ENCODE measurements at regions not wholly inside any gene's neighbourhood (a gene's known extent, or its start where the extent isn't known, plus 50 kb on each side); places are given as distances from the start of the nearest gene placed in this dataset.

GRCh38 chr21:39110431-39110830 lies 72.8 kb downstream of the PSMG1 start:
- FAIRE-seq (no peak), DNase-seq (ENCODE audit: insufficient read length, low spot score) (no peak)
- TF ChIP-seq POLR2A (IDR thresholded peaks at IDR 0.05; ENCODE audit: low read depth, low read length): no peak

DNA sequence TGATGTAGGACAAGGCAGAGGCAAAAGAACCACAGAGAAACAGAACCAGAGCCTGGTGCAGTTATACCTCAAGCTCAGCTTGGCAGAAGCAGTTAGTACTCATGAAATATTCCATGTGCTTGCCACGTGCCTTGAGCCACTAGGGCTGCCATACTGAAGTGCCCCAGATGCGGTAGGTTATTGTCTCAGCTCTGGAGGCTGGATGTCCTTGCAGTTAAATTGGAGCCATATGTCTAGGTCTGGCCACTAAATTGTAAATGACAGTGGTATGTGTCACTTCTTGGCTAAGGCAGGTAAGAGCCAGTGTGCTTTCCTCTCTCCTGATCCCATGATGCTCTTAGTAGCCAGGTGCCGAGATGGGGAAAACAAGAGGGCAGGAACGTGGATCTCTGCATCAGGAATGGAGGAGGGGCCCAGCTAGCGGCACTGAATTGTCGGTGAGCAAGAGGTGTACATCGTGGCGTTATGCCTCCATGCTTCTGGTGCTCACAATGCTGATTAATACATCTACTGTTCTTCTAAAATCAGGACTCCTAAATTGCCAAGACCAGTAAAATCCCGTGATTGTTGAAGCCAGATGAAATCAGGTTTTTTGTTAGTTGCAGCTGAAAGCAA lies 73.5 kb downstream of the PSMG1 start:
- DNase-seq (ENCODE audit: insufficient read length, low spot score) (no peak), FAIRE-seq (no peak)
- TF ChIP-seq POLR2A (IDR thresholded peaks at IDR 0.05; ENCODE audit: low read depth, low read length): no peak

GRCh38 chr21:39109163-39109530 lies 74.1 kb downstream of the PSMG1 start:
- FAIRE-seq: no peak
- no peak for TF ChIP-seq POLR2A (IDR thresholded peaks at IDR 0.05; ENCODE audit: low read depth, low read length)
- no peak for DNase-seq (ENCODE audit: insufficient read length, low spot score)

DNA sequence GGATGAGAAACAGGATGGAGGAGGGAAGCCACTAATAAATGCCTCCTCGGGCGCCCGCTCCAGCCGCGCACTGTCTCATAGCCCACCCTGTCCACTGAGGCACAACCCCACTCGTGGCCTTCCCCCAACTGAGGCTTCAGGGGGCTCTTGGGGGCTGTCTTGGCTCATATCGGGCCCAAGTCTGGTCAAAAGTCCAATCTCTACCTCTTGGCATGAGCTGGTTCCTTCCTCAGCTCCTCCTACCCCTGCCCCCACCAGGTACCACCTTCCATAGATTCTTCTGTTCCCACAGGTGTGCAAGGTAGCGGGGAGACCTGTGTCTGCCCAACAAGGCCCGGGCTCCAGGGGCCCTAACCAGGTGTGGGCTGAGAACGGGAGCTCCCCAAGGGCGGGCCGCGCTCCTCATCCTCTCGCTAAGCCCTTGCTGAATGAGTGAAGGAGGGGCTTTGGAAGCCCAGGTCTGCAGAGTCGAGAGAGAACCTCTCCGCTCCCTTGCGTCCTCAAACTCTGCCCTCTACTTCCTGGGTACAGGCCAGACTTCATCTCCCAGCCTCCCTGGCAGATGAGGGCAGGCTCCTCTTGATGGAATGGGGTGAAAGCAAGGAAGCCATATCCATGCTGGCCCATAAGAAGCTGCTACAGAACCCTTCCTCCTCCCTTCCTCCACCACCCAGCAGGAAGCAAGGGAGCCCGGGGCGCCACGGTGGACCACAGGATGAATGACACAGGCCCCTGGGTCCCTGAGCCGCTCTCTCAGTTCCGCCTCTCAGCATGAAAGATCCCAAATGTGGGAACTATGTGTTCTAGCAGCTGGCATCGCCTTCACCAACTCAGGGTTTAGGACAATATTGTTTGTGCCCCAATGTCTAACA lies 74.7 kb downstream of the PSMG1 start:
- DNase-seq (ENCODE audit: insufficient read length, low spot score) (no peak), FAIRE-seq (no peak)
- TF ChIP-seq POLR2A (IDR thresholded peaks at IDR 0.05; ENCODE audit: low read depth, low read length): no peak

- no peak for FAIRE-seq
- DNase-seq (ENCODE audit: insufficient read length, low spot score): no peak
- TF ChIP-seq POLR2A (IDR thresholded peaks at IDR 0.05; ENCODE audit: low read depth, low read length): no peak
These were observed 75.5 kb downstream of the PSMG1 start for GRCh38 chr21:39107739-39108138.

- no peak for TF ChIP-seq POLR2A (IDR thresholded peaks at IDR 0.05; ENCODE audit: low read depth, low read length)
- DNase-seq (ENCODE audit: insufficient read length, low spot score) (no peak), FAIRE-seq (no peak)
These were observed 76.3 kb downstream of the PSMG1 start for GRCh38 chr21:39106881-39107462.

DNA sequence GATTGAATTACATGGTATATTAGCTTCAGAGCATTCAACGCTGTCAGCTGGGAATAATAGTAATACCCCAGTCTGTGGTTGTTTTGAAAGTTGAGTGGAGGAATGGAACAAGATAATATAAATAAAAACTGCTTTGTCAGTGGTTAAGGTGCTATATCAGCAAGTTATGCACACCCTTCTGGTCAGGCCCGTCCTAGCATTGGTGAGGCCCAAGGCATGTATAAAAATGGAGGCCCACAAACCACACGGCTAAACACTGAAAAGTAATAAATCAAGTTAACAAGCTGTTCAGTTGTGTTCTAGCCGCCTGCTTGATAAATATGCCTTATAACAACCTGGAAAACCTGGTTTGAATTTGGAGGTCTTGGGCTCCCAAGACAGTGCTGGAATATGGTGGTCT lies 77.4 kb downstream of the PSMG1 start:
- no peak for DNase-seq (ENCODE audit: insufficient read length, low spot score)
- FAIRE-seq: no peak
- no peak for TF ChIP-seq POLR2A (IDR thresholded peaks at IDR 0.05; ENCODE audit: low read depth, low read length)

GRCh38 chr21:39105341-39105765 lies 77.9 kb downstream of the PSMG1 start:
- no peak for TF ChIP-seq POLR2A (IDR thresholded peaks at IDR 0.05; ENCODE audit: low read depth, low read length)
- FAIRE-seq (no peak), DNase-seq (ENCODE audit: insufficient read length, low spot score) (no peak)

DNA sequence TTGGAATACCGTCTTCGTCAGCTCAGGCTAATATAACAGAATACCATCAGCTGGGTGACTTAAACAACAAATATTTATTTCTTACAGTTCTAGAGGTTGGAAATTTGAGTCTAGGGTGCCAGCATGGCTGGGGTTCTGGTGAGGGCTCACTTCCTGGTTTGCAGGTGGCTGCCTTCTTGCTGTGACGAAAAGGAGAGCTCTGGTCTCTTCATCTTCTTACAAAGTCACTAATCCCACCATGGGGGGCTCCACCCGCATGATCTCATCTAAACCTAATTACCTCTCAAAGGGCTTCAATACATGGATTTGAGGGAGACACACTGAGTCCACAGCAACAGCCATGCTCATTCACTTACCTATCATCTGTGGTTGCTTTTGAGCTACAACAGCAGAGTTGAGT lies 78.3 kb downstream of the PSMG1 start:
- FAIRE-seq (no peak), DNase-seq (ENCODE audit: insufficient read length, low spot score) (no peak)
- no peak for TF ChIP-seq POLR2A (IDR thresholded peaks at IDR 0.05; ENCODE audit: low read depth, low read length)

DNA sequence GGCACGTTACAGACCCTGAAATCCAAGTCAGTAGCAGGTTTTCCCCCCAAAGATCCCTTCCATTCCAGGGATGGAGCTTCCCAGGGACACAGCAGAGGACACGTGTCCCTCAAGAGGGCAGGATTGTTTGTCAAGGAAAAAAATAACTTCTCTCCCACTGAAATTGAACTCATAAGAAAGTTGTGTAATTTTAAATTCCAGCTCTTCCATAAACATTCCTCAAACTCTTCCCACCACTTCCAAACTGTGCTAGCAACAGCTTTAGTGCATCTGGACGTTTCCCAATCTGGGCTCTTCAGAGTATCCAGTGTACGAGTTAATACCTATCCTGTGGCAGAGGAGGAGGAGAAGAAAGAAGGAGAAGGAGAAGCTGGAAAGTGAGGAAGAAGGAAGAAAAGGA lies 79.6 kb downstream of the PSMG1 start:
- DNase-seq (ENCODE audit: insufficient read length, low spot score) (no peak), FAIRE-seq (no peak)
- TF ChIP-seq POLR2A (IDR thresholded peaks at IDR 0.05; ENCODE audit: low read depth, low read length): no peak

GRCh38 chr21:39099859-39100258 lies 83.4 kb downstream of the PSMG1 start:
- no peak for TF ChIP-seq POLR2A (IDR thresholded peaks at IDR 0.05; ENCODE audit: low read depth, low read length)
- DNase-seq (ENCODE audit: insufficient read length, low spot score): no peak
- FAIRE-seq: no peak

- no peak for FAIRE-seq
- DNase-seq (ENCODE audit: insufficient read length, low spot score): no peak
- TF ChIP-seq POLR2A (IDR thresholded peaks at IDR 0.05; ENCODE audit: low read depth, low read length): no peak
These were observed 84.5 kb downstream of the PSMG1 start for GRCh38 chr21:39098696-39099200.

DNA sequence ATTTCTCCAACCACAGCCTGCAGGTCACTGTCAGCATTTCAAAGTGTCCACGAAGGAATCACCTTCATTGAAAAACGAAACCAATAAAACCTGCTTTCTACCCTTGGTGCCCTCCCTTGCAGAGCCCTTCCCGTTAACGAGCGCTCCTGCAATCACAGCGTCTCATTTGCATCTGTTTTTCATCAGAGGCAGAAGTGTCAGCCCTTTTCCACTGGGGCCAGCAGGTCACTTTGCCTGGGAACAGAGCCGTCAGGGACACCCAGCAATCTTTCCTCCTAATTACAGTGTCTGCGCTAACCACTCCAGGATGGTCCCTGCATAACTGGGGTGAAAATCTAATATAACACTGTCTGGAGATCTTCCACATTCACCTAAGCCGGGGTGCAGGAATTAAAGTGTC lies 85.3 kb downstream of the PSMG1 start:
- FAIRE-seq (no peak), DNase-seq (ENCODE audit: insufficient read length, low spot score) (no peak)
- TF ChIP-seq POLR2A (IDR thresholded peaks at IDR 0.05; ENCODE audit: low read depth, low read length): no peak

GRCh38 chr21:39097335-39097861 lies 85.9 kb downstream of the PSMG1 start:
- no peak for TF ChIP-seq POLR2A (IDR thresholded peaks at IDR 0.05; ENCODE audit: low read depth, low read length)
- DNase-seq (ENCODE audit: insufficient read length, low spot score) (no peak), FAIRE-seq (no peak)
